ENCODE measurements at regions not wholly inside any gene's neighbourhood (a gene's known extent, or its start where the extent isn't known, plus 50 kb on each side); places are given as distances from the start of the nearest gene placed in this dataset.

GRCh38 chr3:81394651-81395524 is 366.6 kb downstream of the GBE1 start:
- no peak overlapping the region for H3K27ac ChIP-seq
- TF ChIP-seq, protein P1, sequence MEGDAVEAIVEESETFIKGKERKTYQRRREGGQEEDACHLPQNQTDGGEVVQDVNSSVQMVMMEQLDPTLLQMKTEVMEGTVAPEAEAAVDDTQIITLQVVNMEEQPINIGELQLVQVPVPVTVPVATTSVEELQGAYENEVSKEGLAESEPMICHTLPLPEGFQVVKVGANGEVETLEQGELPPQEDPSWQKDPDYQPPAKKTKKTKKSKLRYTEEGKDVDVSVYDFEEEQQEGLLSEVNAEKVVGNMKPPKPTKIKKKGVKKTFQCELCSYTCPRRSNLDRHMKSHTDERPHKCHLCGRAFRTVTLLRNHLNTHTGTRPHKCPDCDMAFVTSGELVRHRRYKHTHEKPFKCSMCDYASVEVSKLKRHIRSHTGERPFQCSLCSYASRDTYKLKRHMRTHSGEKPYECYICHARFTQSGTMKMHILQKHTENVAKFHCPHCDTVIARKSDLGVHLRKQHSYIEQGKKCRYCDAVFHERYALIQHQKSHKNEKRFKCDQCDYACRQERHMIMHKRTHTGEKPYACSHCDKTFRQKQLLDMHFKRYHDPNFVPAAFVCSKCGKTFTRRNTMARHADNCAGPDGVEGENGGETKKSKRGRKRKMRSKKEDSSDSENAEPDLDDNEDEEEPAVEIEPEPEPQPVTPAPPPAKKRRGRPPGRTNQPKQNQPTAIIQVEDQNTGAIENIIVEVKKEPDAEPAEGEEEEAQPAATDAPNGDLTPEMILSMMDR (IDR thresholded peaks at IDR 0.05): no peak
- TF ChIP-seq ZFX (IDR thresholded peaks at IDR 0.05; ENCODE audit: borderline replicate concordance): no peak

- TF ChIP-seq, protein P1 (IDR thresholded peaks at IDR 0.05): no peak
- TF ChIP-seq ZFX (IDR thresholded peaks at IDR 0.05; ENCODE audit: borderline replicate concordance): no peak
- no peak overlapping the region for H3K27ac ChIP-seq
Measured at GRCh38 chr3:81393251-81393650, 368.2 kb downstream of the GBE1 start.

DNA sequence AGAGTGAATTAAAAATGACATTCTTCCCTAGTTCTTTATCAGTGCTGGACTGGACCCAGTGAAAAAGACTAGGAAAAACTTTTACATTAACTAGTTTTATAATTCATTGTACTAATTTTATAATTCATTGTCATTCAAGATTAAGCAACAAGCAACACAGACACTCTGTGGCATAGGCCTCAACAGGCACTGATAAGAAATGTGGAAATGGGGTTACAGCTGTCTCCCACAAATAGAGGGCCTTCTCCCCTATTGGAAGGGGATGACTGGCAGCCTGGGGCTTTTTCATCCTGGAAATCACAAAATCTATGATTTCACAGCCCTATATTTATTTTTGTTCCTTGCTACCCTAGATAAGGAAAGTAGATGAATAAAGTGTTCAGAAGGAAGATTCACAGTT is 370.6 kb downstream of the GBE1 start:
- H3K27ac ChIP-seq: no peak overlapping the region
- TF ChIP-seq ZFX (IDR thresholded peaks at IDR 0.05; ENCODE audit: borderline replicate concordance): no peak
- TF ChIP-seq, protein P1 (IDR thresholded peaks at IDR 0.05): no peak

DNA sequence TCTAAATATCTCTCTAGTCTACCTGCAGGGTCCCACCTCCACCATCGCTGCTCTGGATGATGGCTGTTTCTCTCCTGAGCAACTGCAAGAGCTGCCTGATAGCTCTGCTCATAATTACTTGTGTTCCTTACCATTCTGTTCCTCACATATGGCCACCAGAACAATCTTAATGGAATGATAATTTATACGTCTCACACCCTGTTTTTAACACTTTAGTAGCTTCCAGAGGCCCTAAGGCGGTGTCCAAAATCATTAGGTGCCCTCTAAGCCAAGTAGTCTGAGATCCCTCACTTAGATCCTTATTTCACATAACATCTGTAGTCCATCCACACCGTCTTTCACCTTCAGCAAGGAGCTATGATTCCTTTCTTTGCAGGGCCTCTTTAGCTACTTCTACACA is 373.3 kb downstream of the GBE1 start:
- H3K27ac ChIP-seq: no peak overlapping the region
- TF ChIP-seq, protein P1 (IDR thresholded peaks at IDR 0.05): no peak
- no peak for TF ChIP-seq ZFX (IDR thresholded peaks at IDR 0.05; ENCODE audit: borderline replicate concordance)

DNA sequence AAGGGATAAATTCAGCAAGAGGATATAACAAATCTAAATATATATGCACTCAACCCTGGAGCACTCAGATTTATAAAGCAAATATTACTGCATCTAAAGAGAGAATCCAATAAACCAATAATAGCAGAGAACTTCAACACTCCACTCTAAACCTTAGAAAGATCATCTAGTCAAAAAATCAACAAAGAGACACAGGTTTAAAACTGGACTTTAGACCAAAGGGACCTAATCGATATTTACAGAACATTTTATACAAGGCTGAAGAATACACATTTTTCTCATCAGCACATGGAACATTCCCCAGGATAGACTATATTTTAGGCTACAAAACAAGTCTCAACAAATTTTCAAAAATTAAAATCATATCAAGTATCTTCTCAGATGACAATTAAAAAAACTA is 379.0 kb downstream of the GBE1 start:
- no peak overlapping the region for H3K27ac ChIP-seq
- TF ChIP-seq, protein P1 (IDR thresholded peaks at IDR 0.05): no peak
- no peak for TF ChIP-seq ZFX (IDR thresholded peaks at IDR 0.05; ENCODE audit: borderline replicate concordance)

DNA sequence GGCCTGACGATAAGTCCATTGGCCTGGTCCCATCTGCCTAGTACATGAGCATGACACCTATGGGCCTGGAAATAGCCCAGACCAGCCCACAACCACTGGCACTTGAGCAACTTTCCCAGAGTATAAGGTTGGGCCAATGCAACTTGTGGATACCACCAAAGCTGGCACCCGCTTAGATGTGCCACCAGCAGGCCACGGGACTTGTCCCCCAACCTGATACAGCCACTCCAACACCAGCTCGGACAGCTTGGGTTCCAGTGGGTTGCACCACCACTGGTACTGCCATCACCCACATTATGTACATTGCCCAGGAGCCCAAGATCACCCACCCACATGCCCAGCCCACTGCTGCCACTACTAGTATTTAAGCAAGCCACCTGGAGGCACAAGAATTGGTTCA is 381.2 kb downstream of the GBE1 start:
- no peak overlapping the region for H3K27ac ChIP-seq
- no peak for TF ChIP-seq ZFX (IDR thresholded peaks at IDR 0.05; ENCODE audit: borderline replicate concordance)
- TF ChIP-seq, protein P1 (IDR thresholded peaks at IDR 0.05): no peak

GRCh38 chr3:81378552-81379293 is 382.7 kb downstream of the GBE1 start:
- TF ChIP-seq, protein P1 (IDR thresholded peaks at IDR 0.05): no peak
- no peak for TF ChIP-seq ZFX (IDR thresholded peaks at IDR 0.05; ENCODE audit: borderline replicate concordance)

More at GRCh38 chr3:81378552-81379293, 382.7 kb downstream of the GBE1 start:
- no peak overlapping the region for H3K27ac ChIP-seq

Measured in 22Rv1 (cell line).